Glutamatergic neuron (in vitro differentiated cells): ENCODE measurements at regions not wholly inside any gene's neighbourhood (a gene's known extent, or its start where the extent isn't known, plus 50 kb on each side); places are given as distances from the start of the nearest gene placed in this dataset.
"Not testable (repeated sequence)": the region's sequence is repeated elsewhere in the genome, so short reads cannot be mapped to it uniquely, and the experiment has no call there.

Source experiments
- DNase-seq: peaks from one replicate; pipeline ENCODE4 v3.0.0; 2022
- H3K27ac Mint-ChIP-seq: one replicate; pipeline ENCODE4 v1.8.0; 2020; ENCODE audit warnings: mild to moderate bottlenecking, mixed read lengths, inconsistent platforms; ENCODE audit not compliant: unreplicated experiment
- H3K27me3 Mint-ChIP-seq: one replicate; pipeline ENCODE4 v1.8.0; 2020; ENCODE audit warnings: mild to moderate bottlenecking, moderate library complexity, mixed read lengths, inconsistent platforms; ENCODE audit not compliant: unreplicated experiment
- H3K36me3 Mint-ChIP-seq: one replicate; pipeline ENCODE4 v1.8.0; 2020; ENCODE audit warnings: mild to moderate bottlenecking, mixed read lengths, inconsistent platforms; ENCODE audit not compliant: unreplicated experiment
- H3K4me1 Mint-ChIP-seq: one replicate; pipeline ENCODE4 v1.8.0; 2020; ENCODE audit warnings: mild to moderate bottlenecking, low read depth, mixed read lengths, inconsistent platforms; ENCODE audit not compliant: unreplicated experiment
- H3K4me3 Mint-ChIP-seq: one replicate; pipeline ENCODE4 v1.8.0; 2020; ENCODE audit warnings: mild to moderate bottlenecking, mixed read lengths, inconsistent platforms; ENCODE audit not compliant: unreplicated experiment
- H3K9me3 Mint-ChIP-seq: one replicate; pipeline ENCODE4 v1.8.0; 2020; ENCODE audit warnings: mild to moderate bottlenecking, moderate library complexity, mixed read lengths, inconsistent platforms; ENCODE audit not compliant: unreplicated experiment
- CTCF ChIP-seq: fragments of 200-600 bp; sonication (generic); IDR thresholded peaks from one replicate; pipeline ENCODE4 v1.5.0; 2021; ENCODE audit not compliant: partially characterized antibody, unreplicated experiment

DNA sequence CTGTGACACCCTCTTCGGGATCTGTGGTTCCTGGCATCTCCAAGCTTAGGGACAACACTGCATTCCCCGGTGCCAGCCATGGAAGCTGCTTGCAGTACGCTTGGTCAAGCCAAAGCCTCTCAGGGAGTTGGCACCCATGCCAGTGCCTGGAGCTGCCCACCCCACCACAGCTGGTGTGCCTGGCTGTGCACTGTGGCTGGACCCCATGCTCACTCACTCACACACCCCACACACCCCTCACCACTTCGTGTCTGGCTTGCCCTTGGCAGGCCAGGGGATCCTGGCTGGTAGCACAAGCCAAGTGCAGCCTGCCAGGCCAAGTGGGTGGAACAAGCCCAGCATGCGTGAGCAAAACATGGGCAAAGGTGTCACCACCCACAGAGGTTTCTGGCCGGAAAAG is 324.5 kb upstream of the PTGER4 start:
- Mint-ChIP-seq H3K4me3 (no peak overlapping the region), H3K4me1 (no peaks in the 10 kb centered on the region), H3K9me3 (peaks cover 2% of the 10 kb centered on the region), H3K27ac (no peak overlapping the region), H3K36me3 (peaks cover under 1% of the 10 kb centered on the region), H3K27me3 (peaks cover 1% of the 10 kb centered on the region)
- TF ChIP-seq CTCF, result no peak
- no peak for DNase-seq

DNA sequence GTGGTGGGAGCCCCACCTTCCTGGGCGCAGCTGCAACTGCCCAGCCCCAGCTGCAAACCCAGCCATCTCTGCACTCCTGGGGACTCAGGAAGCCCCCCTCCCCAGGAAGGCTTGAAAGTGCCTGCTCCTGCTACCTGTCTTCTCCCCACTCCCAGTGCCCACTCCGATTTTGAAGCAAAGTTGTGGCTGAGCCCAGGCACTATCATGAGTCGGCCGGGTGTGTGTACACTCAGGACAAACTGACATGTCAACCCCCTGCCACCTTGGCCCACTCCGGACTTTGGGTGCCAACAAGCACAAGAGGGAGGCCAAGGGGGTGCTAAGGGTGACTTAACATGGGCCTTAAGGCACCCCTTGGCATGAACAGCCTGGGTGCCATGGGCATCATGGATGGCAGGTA is 325.5 kb upstream of the PTGER4 start:
- no peak for DNase-seq
- Mint-ChIP-seq H3K4me3 (no peak overlapping the region), H3K9me3 (peaks cover 2% of the 10 kb centered on the region), H3K36me3 (peaks cover 11% of the 10 kb centered on the region), H3K27me3 (peaks cover 1% of the 10 kb centered on the region), H3K4me1 (no peaks in the 10 kb centered on the region), H3K27ac (no peak overlapping the region)
- no peak for TF ChIP-seq CTCF

GRCh38 chr5:40353442-40353841 is 326.3 kb upstream of the PTGER4 start:
- DNase-seq, result no peak
- Mint-ChIP-seq H3K4me3 (no peak overlapping the region), H3K9me3 (peaks cover 2% of the 10 kb centered on the region)

GRCh38 chr5:40347981-40348725 is 331.6 kb upstream of the PTGER4 start:
- no peak for DNase-seq
- Mint-ChIP-seq H3K36me3 (peaks cover 13% of the 10 kb centered on the region), H3K27ac (no peak overlapping the region), H3K9me3 (no peaks in the 10 kb centered on the region), H3K4me1 (no peaks in the 10 kb centered on the region), H3K4me3 (no peak overlapping the region), H3K27me3 (peaks cover 3% of the 10 kb centered on the region)
- TF ChIP-seq CTCF, result no peak

More at GRCh38 chr5:40353442-40353841, 326.3 kb upstream of the PTGER4 start:
- Mint-ChIP-seq H3K27me3 (peaks cover 1% of the 10 kb centered on the region), H3K36me3 (peaks cover 13% of the 10 kb centered on the region), H3K4me1 (no peaks in the 10 kb centered on the region), H3K27ac (no peak overlapping the region)
- no peak for TF ChIP-seq CTCF

GRCh38 chr5:40346901-40347300 is 332.8 kb upstream of the PTGER4 start:
- no peaks in the 10 kb centered on the region for H3K9me3 Mint-ChIP-seq
- TF ChIP-seq CTCF, result no peak
- DNase-seq, result no peak
- H3K27me3 Mint-ChIP-seq, result peaks cover 3% of the 10 kb centered on the region
- H3K27ac Mint-ChIP-seq, result no peak overlapping the region
- no peaks in the 10 kb centered on the region for H3K4me1 Mint-ChIP-seq
- peaks cover 13% of the 10 kb centered on the region for H3K36me3 Mint-ChIP-seq
- H3K4me3 Mint-ChIP-seq, result no peak overlapping the region

- DNase-seq, H3K27ac Mint-ChIP-seq, H3K4me3 Mint-ChIP-seq, H3K36me3 Mint-ChIP-seq, H3K9me3 Mint-ChIP-seq, H3K27me3 Mint-ChIP-seq, H3K4me1 Mint-ChIP-seq: not testable (repeated sequence)
These were observed 341.3 kb upstream of the PTGER4 start for GRCh38 chr5:40338434-40338833.
